AG20443 (cell line): ENCODE measurements at regions not wholly inside any gene's neighbourhood (a gene's known extent, or its start where the extent isn't known, plus 50 kb on each side); places are given as distances from the start of the nearest gene placed in this dataset.
"Not testable (repeated sequence)": the region's sequence is repeated elsewhere in the genome, so short reads cannot be mapped to it uniquely, and the experiment has no call there.

ENCODE experiments used
- DNase-seq: peaks from one replicate; pipeline ENCODE4 v3.0.0; 2012; ENCODE audit warnings: low spot score, mixed read lengths

DNA sequence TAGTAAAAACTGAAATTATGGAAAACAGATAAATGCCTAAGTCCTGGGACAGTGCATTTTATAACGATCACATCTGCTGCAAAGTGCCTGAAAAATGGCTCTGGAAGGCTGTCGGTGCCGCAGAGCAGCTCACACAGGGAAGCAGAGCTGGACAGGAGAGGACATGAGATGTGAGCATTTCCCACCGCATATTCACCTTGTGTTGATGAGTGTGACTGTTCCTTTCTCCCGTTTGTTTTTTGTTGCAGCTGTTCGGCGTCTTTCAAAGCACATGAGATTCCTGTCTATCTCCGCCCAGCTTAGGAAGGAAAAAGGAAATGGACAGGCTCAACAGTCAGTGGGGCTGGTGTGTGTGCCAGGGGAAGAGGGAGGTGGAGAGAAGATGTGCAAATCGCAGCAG is 164.9 kb upstream of the SEMA6A start:
- DNase-seq: no peak

- no peak for DNase-seq
Observed at GRCh38 chr5:116738615-116739261, 164.1 kb upstream of the SEMA6A start.

DNA sequence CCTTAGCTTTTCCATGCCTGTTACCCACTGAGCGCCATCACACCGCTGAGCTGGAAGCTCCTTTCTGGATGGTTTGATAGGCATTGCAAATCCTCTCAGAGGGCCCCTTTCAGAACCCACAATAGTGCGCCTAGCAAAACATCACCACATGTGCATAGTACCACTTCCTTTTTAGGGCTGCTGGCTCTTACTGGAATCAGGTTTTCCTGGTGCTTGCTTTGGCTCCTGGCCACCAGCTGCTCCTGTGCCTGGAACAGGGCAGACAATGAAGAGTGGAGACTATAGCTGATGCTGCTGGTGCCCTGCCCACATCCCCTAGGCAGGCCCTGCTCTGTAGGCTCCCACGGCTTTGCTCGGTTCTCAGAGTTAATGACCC is 163.6 kb upstream of the SEMA6A start:
- DNase-seq: no peak

DNA sequence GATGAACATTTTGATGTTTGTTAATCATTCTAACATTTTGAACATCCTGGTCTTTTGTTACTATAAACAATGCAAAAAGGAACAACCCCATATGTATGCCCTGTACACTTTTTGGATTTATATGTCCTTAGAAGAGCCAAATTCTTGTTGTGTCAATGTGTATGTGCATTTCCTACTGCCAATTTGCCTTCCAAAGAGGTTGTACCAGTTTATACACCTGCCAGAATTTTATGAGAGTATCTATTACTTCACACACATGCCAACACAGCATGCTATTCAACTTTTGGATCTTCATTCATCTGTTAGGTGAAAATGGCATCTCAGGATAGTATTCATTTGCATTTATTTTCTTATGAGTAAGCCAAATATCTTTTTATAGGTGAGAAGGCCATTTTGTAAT is 162.0 kb upstream of the SEMA6A start:
- no peak for DNase-seq

- DNase-seq: no peak
Observed at GRCh38 chr5:116733991-116734975, 159.7 kb upstream of the SEMA6A start.

DNA sequence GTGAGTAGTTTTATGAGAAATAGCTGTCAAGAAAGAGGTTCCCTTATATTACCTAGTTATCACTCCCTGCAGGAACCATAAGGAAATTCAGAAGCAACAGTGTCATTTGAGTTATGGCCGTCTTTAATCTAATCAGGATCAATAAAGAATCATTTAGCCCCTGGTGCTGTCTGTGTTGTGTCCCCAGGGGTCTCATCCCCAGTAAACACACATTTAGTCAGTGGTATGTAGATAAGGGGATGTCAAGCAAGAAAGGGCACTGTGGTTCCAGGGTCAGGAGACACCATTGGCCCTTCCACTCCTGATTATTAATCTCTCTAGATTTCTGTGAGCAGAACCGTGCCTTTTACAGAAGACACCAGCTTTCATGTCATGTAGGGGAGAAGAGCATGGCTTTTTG is 158.0 kb upstream of the SEMA6A start:
- no peak for DNase-seq

DNA sequence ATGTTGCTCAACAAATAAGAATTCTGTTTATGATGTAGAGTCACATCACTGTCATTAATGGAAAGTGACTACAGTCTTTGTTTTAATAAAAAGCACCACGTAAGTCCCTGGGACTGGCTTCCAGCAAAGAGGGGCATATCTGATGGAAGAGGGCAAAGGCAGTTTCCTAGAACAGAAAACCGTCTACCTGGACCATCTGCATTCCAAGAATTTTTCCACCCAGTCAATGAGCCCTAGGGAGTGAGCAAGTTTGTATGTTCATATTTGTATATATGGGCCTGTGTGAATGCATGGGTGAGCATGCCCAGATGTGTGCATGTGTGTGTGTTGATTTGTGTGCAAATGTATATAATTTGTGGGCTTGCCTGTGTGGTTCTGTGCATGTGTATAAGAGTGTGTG is 156.8 kb upstream of the SEMA6A start:
- no peak for DNase-seq

DNA sequence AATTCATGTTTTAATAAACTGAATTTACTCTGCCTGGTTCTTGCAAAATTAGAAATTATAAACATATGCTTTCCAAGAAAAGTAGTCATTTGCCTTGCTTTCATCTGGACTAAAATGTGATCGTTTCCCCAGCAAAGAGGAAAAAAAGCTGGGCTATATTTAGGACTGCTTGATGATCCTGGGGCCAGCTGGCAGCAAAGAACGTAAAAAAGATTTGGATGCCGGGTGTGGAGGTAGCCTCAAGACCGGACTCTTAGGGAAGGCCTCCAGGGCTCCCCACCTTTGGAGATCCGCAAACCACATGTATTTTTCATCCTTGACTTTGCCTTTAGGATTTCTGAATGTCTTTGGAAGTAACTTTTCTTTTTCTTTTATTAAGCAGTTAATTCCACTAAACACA is 156.1 kb upstream of the SEMA6A start:
- DNase-seq: no peak

DNA sequence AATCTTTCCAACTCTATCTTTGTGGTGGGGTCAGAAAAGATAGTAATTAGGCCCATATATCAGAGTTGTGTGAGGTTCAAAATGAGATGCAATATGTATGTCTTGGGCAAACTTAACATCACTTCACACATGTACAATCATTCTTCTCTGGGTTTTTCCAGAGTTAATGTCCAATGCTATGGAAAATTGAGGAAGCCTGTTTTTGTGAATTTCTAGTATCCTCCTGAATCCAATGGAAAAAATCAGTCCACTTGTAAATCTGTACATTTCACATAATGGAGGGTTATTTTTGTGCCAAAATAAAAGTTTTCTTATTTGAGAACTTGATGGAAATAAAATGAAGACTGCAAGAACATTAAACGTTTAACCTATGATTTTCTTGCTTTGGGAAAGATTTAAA is 155.6 kb upstream of the SEMA6A start:
- DNase-seq: no peak

- DNase-seq: no peak
Observed at GRCh38 chr5:116727248-116727647, 152.6 kb upstream of the SEMA6A start.

GRCh38 chr5:116726180-116726579 is 151.6 kb upstream of the SEMA6A start:
- DNase-seq: not testable (repeated sequence)

- DNase-seq: no peak
Observed at GRCh38 chr5:116724971-116725370, 150.3 kb upstream of the SEMA6A start.

DNA sequence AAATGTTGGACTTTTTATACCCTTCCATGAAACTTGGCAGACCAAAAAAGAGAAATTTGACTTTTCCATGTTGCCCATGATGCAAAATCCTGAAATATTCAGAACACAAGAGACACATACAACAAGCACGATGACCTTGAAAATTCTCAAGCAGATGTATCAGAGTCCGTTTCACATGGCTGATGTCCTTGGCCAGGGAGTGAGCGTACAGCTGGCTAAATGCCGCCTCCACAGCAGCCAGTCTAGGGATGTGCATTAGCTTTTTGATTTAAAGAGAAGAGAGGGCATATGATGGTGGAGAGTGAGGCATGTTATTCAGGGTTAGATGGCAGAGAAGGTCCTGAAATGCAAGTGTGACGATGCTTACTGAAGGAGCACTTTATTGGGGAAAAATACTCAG is 148.0 kb upstream of the SEMA6A start:
- DNase-seq: no peak

- DNase-seq: no peak
Observed at GRCh38 chr5:116719106-116719505, 144.5 kb upstream of the SEMA6A start.

DNA sequence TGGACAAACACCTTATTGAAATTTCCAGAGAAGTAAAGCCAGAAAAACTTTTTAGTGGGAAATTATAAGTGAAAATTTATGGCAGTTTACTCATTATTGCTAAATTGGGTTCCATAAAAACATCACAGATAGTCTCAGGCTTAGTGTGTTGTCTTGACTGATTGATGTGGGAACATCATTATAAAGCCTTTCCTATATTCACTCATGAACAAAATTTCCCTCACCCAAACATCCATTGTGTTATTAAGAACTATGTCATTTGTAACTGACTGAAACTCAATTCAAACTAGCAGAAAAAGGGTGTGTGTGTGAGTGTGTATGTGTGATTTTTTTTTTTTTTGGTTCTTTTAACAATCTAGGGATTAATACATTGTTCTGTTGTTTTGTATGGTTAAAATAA is 143.7 kb upstream of the SEMA6A start:
- DNase-seq: no peak

- DNase-seq: no peak
Observed at GRCh38 chr5:116709082-116709481, 134.5 kb upstream of the SEMA6A start.

- not testable (repeated sequence) for DNase-seq
Observed at GRCh38 chr5:116705121-116705519, 130.5 kb upstream of the SEMA6A start.

- DNase-seq: no peak
Observed at GRCh38 chr5:116703941-116704340, 129.3 kb upstream of the SEMA6A start.

- DNase-seq: no peak
Observed at GRCh38 chr5:116703328-116703727, 128.7 kb upstream of the SEMA6A start.

DNA sequence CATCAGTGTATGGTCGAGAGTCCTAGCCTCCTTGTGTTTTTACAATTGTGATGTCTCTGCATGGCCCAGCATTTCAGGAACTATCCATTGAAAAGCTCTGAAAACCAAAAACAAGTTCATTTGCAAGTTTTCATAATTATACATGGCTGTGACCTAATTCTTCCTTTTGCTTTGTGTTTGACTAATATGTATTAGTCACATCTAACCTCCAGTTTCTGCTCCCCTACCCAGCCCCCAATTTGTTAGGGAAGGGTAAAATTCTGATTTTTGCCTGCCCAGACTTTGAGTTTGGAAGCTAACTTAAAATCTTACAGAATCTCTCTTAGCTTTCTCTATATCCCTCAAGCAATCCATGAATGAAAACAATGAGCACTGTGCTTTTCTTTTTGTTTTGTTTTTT is 128.2 kb upstream of the SEMA6A start:
- DNase-seq: no peak

DNA sequence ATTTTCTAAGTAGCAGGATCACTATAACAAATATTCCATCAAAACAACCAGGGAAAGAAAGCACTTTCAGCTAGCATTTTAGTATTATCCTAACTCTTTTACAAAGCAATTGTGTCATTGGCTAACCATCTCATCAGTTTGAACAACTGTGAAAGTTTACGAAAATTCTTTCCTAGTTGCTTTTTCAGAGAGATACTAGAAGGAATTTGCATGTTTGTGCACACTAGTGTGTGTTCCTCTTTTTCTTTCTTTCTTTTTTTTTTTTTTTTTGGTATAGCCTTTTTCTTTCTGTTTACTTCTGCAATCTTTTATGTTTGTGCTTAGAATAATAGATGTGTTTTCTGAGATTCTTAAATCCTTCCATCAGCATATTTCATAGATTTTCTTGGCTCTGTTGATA is 124.7 kb upstream of the SEMA6A start:
- no peak for DNase-seq

- DNase-seq: no peak
Observed at GRCh38 chr5:116696366-116696765, 121.7 kb upstream of the SEMA6A start.

DNA sequence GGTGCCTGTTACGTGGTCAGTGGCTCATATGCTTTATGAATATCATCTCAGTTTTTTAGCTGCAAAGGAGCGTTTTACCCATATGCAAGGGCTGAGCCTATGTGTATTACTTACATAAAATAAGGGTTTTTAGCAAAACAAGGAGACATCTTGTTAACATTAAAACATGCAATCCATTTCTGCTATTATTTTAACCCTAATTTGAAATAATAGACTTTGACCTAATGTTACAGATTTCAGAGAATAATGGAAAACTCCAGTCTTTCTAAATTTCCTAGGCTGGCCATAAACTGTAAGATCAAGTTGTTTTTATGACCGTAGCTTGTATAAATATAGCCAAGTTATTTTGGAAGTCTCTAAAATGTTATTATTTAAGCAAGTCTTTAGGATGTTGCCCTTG is 121.1 kb upstream of the SEMA6A start:
- DNase-seq: no peak

- no peak for DNase-seq
Observed at GRCh38 chr5:116686438-116686837, 111.8 kb upstream of the SEMA6A start.
